ENCODE measurements at regions not wholly inside any gene's neighbourhood (a gene's known extent, or its start where the extent isn't known, plus 50 kb on each side); places are given as distances from the start of the nearest gene placed in this dataset.

DNA sequence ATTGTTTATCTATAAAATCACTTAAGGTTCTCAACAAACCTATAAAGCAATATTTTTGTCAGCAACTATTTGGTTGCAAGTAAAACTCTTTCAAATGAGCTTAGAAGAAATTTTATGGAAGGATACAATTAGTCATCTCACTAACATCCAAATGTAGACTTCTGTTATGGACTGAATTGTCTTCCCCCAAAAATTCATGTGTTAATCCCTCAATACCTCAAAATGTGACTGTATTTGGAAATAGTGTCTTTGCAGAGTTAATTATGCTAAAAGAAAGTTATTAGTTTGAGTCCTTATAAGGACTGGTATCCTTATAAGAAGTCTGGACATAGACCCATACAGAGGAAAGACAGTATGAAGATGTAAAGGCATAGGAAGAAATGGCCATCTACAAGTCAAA, 357.8 kb upstream of the PRMT6 start:
- no peak overlapping the region for H3K27ac ChIP-seq
- TF ChIP-seq, protein P1, sequence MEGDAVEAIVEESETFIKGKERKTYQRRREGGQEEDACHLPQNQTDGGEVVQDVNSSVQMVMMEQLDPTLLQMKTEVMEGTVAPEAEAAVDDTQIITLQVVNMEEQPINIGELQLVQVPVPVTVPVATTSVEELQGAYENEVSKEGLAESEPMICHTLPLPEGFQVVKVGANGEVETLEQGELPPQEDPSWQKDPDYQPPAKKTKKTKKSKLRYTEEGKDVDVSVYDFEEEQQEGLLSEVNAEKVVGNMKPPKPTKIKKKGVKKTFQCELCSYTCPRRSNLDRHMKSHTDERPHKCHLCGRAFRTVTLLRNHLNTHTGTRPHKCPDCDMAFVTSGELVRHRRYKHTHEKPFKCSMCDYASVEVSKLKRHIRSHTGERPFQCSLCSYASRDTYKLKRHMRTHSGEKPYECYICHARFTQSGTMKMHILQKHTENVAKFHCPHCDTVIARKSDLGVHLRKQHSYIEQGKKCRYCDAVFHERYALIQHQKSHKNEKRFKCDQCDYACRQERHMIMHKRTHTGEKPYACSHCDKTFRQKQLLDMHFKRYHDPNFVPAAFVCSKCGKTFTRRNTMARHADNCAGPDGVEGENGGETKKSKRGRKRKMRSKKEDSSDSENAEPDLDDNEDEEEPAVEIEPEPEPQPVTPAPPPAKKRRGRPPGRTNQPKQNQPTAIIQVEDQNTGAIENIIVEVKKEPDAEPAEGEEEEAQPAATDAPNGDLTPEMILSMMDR (IDR thresholded peaks at IDR 0.05; ENCODE audit: low read depth, low read length): no peak
- H3K36me3 ChIP-seq: no peaks in the 10 kb centered on the region
- H3K9me3 ChIP-seq (ENCODE audit: severe bottlenecking): no peaks in the 10 kb centered on the region
- H3K27me3 ChIP-seq (ENCODE audit: insufficient read depth, low read depth, severe bottlenecking): no peaks in the 10 kb centered on the region
- H3K4me3 ChIP-seq (ENCODE audit: low read depth, low read length): no peak overlapping the region
- no peak for DNase-seq

DNA sequence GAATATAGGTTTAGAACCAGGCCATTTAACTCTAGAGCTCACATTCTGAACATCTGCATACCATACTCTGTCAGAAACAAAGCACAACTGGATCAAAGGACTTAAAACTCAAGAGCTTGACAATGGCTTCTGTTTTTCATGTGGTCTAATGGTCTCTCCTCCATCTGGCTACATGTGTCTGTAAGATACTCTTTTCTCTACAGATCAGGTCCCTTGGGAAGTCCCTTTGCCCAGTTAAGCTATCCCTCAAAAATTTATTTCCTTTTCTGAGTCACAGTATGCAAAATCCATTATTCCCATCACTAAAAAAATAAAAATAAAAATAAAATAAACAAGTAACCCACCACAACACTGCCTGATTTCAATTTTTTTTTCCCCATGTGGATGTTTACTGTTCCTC, 357.0 kb upstream of the PRMT6 start:
- no peak for DNase-seq
- no peaks in the 10 kb centered on the region for H3K27me3 ChIP-seq (ENCODE audit: insufficient read depth, low read depth, severe bottlenecking)
- H3K4me3 ChIP-seq (ENCODE audit: low read depth, low read length): no peak overlapping the region
- TF ChIP-seq, protein P1 (IDR thresholded peaks at IDR 0.05; ENCODE audit: low read depth, low read length): no peak
- no peak overlapping the region for H3K27ac ChIP-seq
- no peaks in the 10 kb centered on the region for H3K36me3 ChIP-seq
- no peaks in the 10 kb centered on the region for H3K9me3 ChIP-seq (ENCODE audit: severe bottlenecking)

DNA sequence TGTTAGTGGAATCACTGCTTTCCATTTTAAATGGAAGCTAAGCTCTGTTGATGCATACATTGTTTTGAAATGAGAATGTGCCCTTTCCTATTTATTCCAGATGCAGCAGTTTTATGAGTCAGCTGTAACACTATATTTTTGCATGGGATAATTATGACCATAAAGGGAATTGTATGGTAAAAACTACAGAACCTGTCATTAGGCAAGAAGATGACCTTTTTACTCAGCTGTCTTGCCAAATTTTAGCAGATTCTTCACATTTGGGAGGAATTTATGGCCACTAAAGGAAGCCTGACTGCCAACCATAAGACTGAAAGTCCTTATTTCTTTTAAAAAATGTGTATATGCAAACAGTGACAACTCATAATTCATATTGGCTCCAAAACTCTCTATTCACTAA, 356.3 kb upstream of the PRMT6 start:
- no peaks in the 10 kb centered on the region for H3K27me3 ChIP-seq (ENCODE audit: insufficient read depth, low read depth, severe bottlenecking)
- H3K9me3 ChIP-seq (ENCODE audit: severe bottlenecking): no peaks in the 10 kb centered on the region
- no peak overlapping the region for H3K4me3 ChIP-seq (ENCODE audit: low read depth, low read length)
- H3K27ac ChIP-seq: no peak overlapping the region
- DNase-seq: no peak
- no peaks in the 10 kb centered on the region for H3K36me3 ChIP-seq
- TF ChIP-seq, protein P1 (IDR thresholded peaks at IDR 0.05; ENCODE audit: low read depth, low read length): no peak

DNA sequence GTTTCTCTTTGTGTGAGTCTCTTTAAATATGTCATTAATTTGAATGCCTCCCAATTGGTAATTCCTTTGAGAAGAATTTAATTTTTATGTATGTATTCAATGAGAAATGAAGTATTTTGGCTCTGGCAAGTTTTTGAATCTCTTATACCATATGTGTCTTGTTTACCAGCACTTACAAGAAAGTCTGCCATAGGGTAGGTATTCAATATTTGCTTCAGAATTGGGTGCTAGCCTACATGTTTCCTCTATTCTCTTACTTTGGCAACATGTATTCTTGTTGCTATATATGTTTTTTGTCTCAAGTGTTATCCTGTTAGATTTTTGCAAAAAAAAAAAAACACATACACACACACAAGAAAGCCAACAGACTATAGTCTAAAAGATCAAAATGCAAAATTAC, 350.5 kb upstream of the PRMT6 start:
- TF ChIP-seq, protein P1 (IDR thresholded peaks at IDR 0.05; ENCODE audit: low read depth, low read length): no peak
- no peaks in the 10 kb centered on the region for H3K27me3 ChIP-seq (ENCODE audit: insufficient read depth, low read depth, severe bottlenecking)
- no peaks in the 10 kb centered on the region for H3K36me3 ChIP-seq
- H3K9me3 ChIP-seq (ENCODE audit: severe bottlenecking): no peaks in the 10 kb centered on the region
- H3K4me3 ChIP-seq (ENCODE audit: low read depth, low read length): no peak overlapping the region
- no peak for DNase-seq
- no peak overlapping the region for H3K27ac ChIP-seq

DNA sequence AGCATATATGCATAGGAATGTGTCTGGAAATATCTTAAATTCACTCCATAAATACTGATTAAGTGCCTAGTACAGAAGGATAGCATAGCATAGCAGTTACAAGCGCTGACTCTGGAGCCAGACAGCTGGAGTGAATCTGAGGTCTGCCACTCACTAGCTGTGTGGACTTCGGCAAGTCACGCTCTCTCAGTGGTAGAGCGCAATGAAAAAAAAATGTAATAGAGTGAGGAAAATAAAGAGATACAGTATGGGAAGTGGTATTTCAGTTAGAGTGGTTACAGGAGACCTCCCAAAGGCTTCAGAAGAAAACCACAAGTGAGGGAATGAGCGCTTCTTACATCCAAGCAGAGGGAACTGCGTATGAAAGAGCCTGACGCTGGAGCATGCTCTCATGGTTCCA, 338.9 kb upstream of the PRMT6 start:
- TF ChIP-seq, protein P1 (IDR thresholded peaks at IDR 0.05; ENCODE audit: low read depth, low read length): no peak
- no peaks in the 10 kb centered on the region for H3K27me3 ChIP-seq (ENCODE audit: insufficient read depth, low read depth, severe bottlenecking)
- H3K9me3 ChIP-seq (ENCODE audit: severe bottlenecking): no peaks in the 10 kb centered on the region
- no peak for DNase-seq
- H3K4me3 ChIP-seq (ENCODE audit: low read depth, low read length): no peak overlapping the region
- H3K36me3 ChIP-seq: no peaks in the 10 kb centered on the region
- no peak overlapping the region for H3K27ac ChIP-seq

DNA sequence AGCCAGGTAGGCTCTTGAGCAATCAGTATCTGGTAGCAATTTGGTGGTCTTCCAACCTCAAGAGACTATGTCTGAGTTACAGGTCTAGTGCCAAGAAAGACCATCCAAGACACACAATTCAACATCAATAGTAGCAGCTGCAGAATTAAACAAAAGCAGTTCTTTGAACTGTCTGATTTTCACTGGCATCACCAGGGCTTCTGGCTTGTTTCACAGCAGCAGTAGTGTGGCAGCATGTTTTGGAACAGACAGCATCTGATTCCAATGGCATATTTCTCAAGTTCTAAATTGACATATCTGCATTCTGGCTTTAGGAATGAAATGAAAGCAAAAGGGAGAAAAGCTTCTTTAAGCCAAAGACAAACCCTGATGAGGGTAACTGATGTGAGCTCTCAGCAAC, 334.7 kb upstream of the PRMT6 start:
- TF ChIP-seq, protein P1 (IDR thresholded peaks at IDR 0.05; ENCODE audit: low read depth, low read length): no peak
- H3K36me3 ChIP-seq: no peaks in the 10 kb centered on the region
- H3K4me3 ChIP-seq (ENCODE audit: low read depth, low read length): no peak overlapping the region
- no peaks in the 10 kb centered on the region for H3K9me3 ChIP-seq (ENCODE audit: severe bottlenecking)
- no peak overlapping the region for H3K27ac ChIP-seq
- no peak for DNase-seq
- H3K27me3 ChIP-seq (ENCODE audit: insufficient read depth, low read depth, severe bottlenecking): no peaks in the 10 kb centered on the region

Data from WERI-Rb-1 (cell line).